Activated CD4-positive, CD25-positive, alpha-beta regulatory T cell (primary cell): ENCODE measurements at regions not wholly inside any gene's neighbourhood (a gene's known extent, or its start where the extent isn't known, plus 50 kb on each side); places are given as distances from the start of the nearest gene placed in this dataset.

Source experiments
- DNase-seq, 4 experiments: peaks; one replicate each; lab custom pipeline; 2025; lab: John Stamatoyannopoulos, UW

GRCh38 chr16:6510261-6510660 is 822.4 kb upstream of the RBFOX1 start:
- no peak for DNase-seq

- DNase-seq, result no peak
Observed at GRCh38 chr16:6499413-6499812, 833.2 kb upstream of the RBFOX1 start.

GRCh38 chr16:6498858-6499257 is 833.8 kb upstream of the RBFOX1 start:
- DNase-seq, result no peak

GRCh38 chr16:6496996-6497395 is 835.6 kb upstream of the RBFOX1 start:
- no peak for DNase-seq

GRCh38 chr16:6495486-6496210 is 837.0 kb upstream of the RBFOX1 start:
- no peak for DNase-seq

GRCh38 chr16:6494716-6495115 is 837.9 kb upstream of the RBFOX1 start:
- DNase-seq, result no peak

- no peak for DNase-seq
Observed at GRCh38 chr16:6493555-6493954, 839.1 kb upstream of the RBFOX1 start.

GRCh38 chr16:6492742-6493141 is 839.9 kb upstream of the RBFOX1 start:
- DNase-seq, result no peak

- DNase-seq, result no peak
Observed at GRCh38 chr16:6484935-6485334, 847.7 kb upstream of the RBFOX1 start.

- no peak for DNase-seq
Observed at GRCh38 chr16:6484081-6484480, 848.6 kb upstream of the RBFOX1 start.

GRCh38 chr16:6483469-6484033 is 849.1 kb upstream of the RBFOX1 start:
- no peak for DNase-seq

GRCh38 chr16:6482696-6483468 is 849.8 kb upstream of the RBFOX1 start:
- no peak for DNase-seq

- DNase-seq, result no peak
Observed at GRCh38 chr16:6481894-6482293, 850.8 kb upstream of the RBFOX1 start.

- no peak for DNase-seq
Observed at GRCh38 chr16:6453742-6454141, 878.9 kb upstream of the RBFOX1 start.

- no peak for DNase-seq
Observed at GRCh38 chr16:6447021-6447790, 885.4 kb upstream of the RBFOX1 start.

- DNase-seq, result no peak
Observed at GRCh38 chr16:6446370-6446769, 886.3 kb upstream of the RBFOX1 start.

- DNase-seq, result no peak
Observed at GRCh38 chr16:6439129-6439528, 893.5 kb upstream of the RBFOX1 start.

GRCh38 chr16:6428861-6429260 is 903.8 kb upstream of the RBFOX1 start:
- DNase-seq, result no peak

- DNase-seq, result no peak
Observed at GRCh38 chr16:6427621-6428020, 905.0 kb upstream of the RBFOX1 start.

GRCh38 chr16:6407596-6407995 is 925.0 kb upstream of the RBFOX1 start:
- no peak for DNase-seq

- no peak for DNase-seq
Observed at GRCh38 chr16:6406028-6406427, 926.6 kb upstream of the RBFOX1 start.

GRCh38 chr16:6382924-6383459 is 949.7 kb upstream of the RBFOX1 start:
- no peak for DNase-seq
